HFFc6 (cell line): ENCODE measurements at regions not wholly inside any gene's neighbourhood (a gene's known extent, or its start where the extent isn't known, plus 50 kb on each side); places are given as distances from the start of the nearest gene placed in this dataset.

Experiments used
- DNase-seq: peaks from one replicate; pipeline ENCODE4 v3.0.0-alpha.2; 2018
- H3K27ac Mint-ChIP-seq: 2 replicates; pipeline ENCODE4 v1.8.0; 2020; ENCODE audit warnings: mild to moderate bottlenecking, mixed read lengths
- H3K27me3 Mint-ChIP-seq: 2 replicates; pipeline ENCODE4 v1.8.0; 2021; ENCODE audit warnings: mild to moderate bottlenecking, moderate library complexity, mixed read lengths; ENCODE audit not compliant: insufficient read depth
- H3K36me3 Mint-ChIP-seq: 2 replicates; pipeline ENCODE4 v1.8.0; 2021; ENCODE audit warnings: low read depth, mixed read lengths
- H3K4me1 Mint-ChIP-seq: 2 replicates; pipeline ENCODE4 v1.8.0; 2020; ENCODE audit warnings: low read depth, mixed read lengths
- H3K4me3 Mint-ChIP-seq: 2 replicates; pipeline ENCODE4 v1.8.0; 2020; ENCODE audit warnings: mild to moderate bottlenecking, moderate library complexity, mixed read lengths
- H3K9me3 Mint-ChIP-seq: 2 replicates; pipeline ENCODE4 v1.8.0; 2020; ENCODE audit warnings: mild to moderate bottlenecking, mixed read lengths
- TF ChIP-seq, protein P1 (sequence below): fragments of 200-600 bp; sonication (generic); IDR thresholded peaks from 2 replicates; pipeline ENCODE4 v1.5.0; 2021; ENCODE audit warnings: antibody characterized with exemption, mild to moderate bottlenecking

GRCh38 chrX:120690941-120691340, 61.1 kb upstream of the C1GALT1C1 start:
- no peak overlapping the region for H3K4me3 Mint-ChIP-seq
- no peaks in the 10 kb centered on the region for H3K9me3 Mint-ChIP-seq
- TF ChIP-seq, protein P1, sequence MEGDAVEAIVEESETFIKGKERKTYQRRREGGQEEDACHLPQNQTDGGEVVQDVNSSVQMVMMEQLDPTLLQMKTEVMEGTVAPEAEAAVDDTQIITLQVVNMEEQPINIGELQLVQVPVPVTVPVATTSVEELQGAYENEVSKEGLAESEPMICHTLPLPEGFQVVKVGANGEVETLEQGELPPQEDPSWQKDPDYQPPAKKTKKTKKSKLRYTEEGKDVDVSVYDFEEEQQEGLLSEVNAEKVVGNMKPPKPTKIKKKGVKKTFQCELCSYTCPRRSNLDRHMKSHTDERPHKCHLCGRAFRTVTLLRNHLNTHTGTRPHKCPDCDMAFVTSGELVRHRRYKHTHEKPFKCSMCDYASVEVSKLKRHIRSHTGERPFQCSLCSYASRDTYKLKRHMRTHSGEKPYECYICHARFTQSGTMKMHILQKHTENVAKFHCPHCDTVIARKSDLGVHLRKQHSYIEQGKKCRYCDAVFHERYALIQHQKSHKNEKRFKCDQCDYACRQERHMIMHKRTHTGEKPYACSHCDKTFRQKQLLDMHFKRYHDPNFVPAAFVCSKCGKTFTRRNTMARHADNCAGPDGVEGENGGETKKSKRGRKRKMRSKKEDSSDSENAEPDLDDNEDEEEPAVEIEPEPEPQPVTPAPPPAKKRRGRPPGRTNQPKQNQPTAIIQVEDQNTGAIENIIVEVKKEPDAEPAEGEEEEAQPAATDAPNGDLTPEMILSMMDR = no peak
- DNase-seq = no peak
- no peak overlapping the region for H3K27ac Mint-ChIP-seq
- H3K4me1 Mint-ChIP-seq = peaks cover 12% of the 10 kb centered on the region
- H3K36me3 Mint-ChIP-seq = no peaks in the 10 kb centered on the region
- H3K27me3 Mint-ChIP-seq = no peaks in the 10 kb centered on the region

DNA sequence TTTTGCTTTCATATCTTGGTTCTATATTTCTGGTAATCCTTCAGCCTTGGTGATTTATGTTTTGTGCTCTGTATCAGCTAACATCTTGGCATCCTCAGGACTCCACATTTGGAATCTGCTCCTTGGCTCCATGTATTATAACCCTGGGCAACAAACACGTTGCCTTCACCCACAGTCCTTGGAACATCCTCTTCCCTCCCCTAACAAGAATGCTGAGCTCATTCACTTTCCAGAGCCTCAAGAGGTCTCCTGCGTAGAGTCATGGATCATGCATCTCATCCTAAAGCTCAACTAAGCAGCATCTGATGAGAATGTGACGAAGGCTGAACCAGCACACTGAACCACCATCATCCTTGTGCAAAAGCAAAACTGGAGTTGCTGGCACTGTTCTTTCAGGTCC, 60.5 kb upstream of the C1GALT1C1 start:
- H3K4me1 Mint-ChIP-seq = peaks cover 12% of the 10 kb centered on the region
- H3K4me3 Mint-ChIP-seq = no peak overlapping the region
- no peaks in the 10 kb centered on the region for H3K36me3 Mint-ChIP-seq
- no peak overlapping the region for H3K27ac Mint-ChIP-seq
- H3K9me3 Mint-ChIP-seq = no peaks in the 10 kb centered on the region
- H3K27me3 Mint-ChIP-seq = no peaks in the 10 kb centered on the region
- no peak for DNase-seq
- TF ChIP-seq, protein P1 = no peak

DNA sequence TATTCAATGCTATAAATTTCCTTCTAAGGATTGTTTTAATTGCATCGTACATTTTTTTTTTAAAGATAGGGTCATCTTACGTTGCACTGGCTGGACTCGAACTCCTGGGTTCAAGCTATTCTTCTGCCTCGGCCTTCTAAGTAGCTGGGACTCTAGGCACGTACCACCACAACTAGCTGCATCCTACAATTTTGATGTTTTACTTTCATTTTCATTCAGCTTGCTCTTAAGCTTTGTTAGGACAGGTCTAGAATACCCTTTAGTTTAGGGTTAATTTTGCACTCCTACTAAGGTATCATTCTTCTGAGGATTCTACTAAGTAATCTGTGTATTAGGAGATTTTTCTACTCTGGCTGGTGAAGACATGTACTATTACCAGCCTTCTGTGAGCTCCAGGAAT, 50.2 kb upstream of the C1GALT1C1 start:
- H3K9me3 Mint-ChIP-seq = no peaks in the 10 kb centered on the region

More for the DNA sequence above, 50.2 kb upstream of the C1GALT1C1 start:
- TF ChIP-seq, protein P1 = no peak
- DNase-seq = no peak
- Mint-ChIP-seq H3K27me3 (peaks cover 1% of the 10 kb centered on the region), H3K4me1 (peaks cover 7% of the 10 kb centered on the region), H3K36me3 (no peaks in the 10 kb centered on the region), H3K4me3 (no peak overlapping the region; the same call in 1 of the 2 replicates), H3K27ac (no peak overlapping the region; the same call in 1 of the 2 replicates)
